PC-3 (cell line): ENCODE measurements at regions not wholly inside any gene's neighbourhood (a gene's known extent, or its start where the extent isn't known, plus 50 kb on each side); places are given as distances from the start of the nearest gene placed in this dataset.

ENCODE experiments used
- ATAC-seq: fragments of 200-7000 bp; cut with Tn5 transposase; 2 replicates; pipeline ENCODE4 v1.9.1; 2020; ENCODE audit warnings: mild to moderate bottlenecking, moderate library complexity
- BruUV-seq: library from RNA; stranded (reverse); fragments of 400-500 nt; replicated peaks from 2 replicates; lab custom pipeline; 2021; lab: Mats Ljungman, UMichigan
- CTCF ChIA-PET: fragments of 300-600 bp; sonication (Branson Sonifier 250); formaldehyde crosslinking; loops from one replicate; lab custom pipeline; 2022; ENCODE audit warnings: antibody characterized with exemption; lab: Charles Lee
- POLR2A ChIA-PET: fragments of 300-600 bp; sonication (Branson Sonifier 250); formaldehyde crosslinking; loops from one replicate; lab custom pipeline; 2022; ENCODE audit warnings: antibody characterized with exemption; ENCODE audit not compliant: unreplicated experiment; lab: Charles Lee
- DNase-seq: peaks from one replicate; pipeline ENCODE4 v3.0.0-alpha.2; 2015
- H2AFZ ChIP-seq: fragments of 300-600 bp; sonication (generic); 2 replicates; pipeline ENCODE4 v1.6.0; 2016; ENCODE audit warnings: antibody characterized with exemption, low read length
- H3F3A ChIP-seq: fragments of 300-600 bp; sonication (generic); one replicate; pipeline ENCODE4 v1.6.0; 2017; ENCODE audit warnings: antibody characterized with exemption, low read length, control low read depth, mild to moderate bottlenecking; ENCODE audit not compliant: unreplicated experiment
- H3K27ac ChIP-seq: fragments of 300-600 bp; sonication (generic); 2 replicates; pipeline ENCODE4 v1.5.1; 2016; ENCODE audit warnings: mild to moderate bottlenecking, low read length
- H3K27me3 ChIP-seq: fragments of 300-600 bp; sonication (generic); 2 replicates; pipeline ENCODE4 v1.6.1; 2016; ENCODE audit warnings: low read length, mixed read lengths
- H3K36me3 ChIP-seq: fragments of 300-600 bp; sonication (generic); 2 replicates; pipeline ENCODE4 v1.6.1; 2016; ENCODE audit warnings: low read depth, mixed run types, low read length, mixed read lengths
- H3K4me1 ChIP-seq: fragments of 300-600 bp; sonication (generic); 2 replicates; pipeline ENCODE4 v1.5.1; 2016; ENCODE audit warnings: low read length; ENCODE audit not compliant: insufficient read depth
- H3K4me2 ChIP-seq: fragments of 300-600 bp; sonication (generic); 2 replicates; pipeline ENCODE4 v1.6.0; 2016; ENCODE audit warnings: low read length
- H3K4me3 ChIP-seq: fragments of 300-600 bp; sonication (generic); 2 replicates; pipeline ENCODE4 v1.5.1; 2016; ENCODE audit warnings: mild to moderate bottlenecking, low read length, mixed read lengths
- H3K79me2 ChIP-seq: fragments of 300-600 bp; sonication (generic); 2 replicates; pipeline ENCODE4 v1.6.1; 2017; ENCODE audit warnings: low read length, mixed read lengths
- H3K9ac ChIP-seq: fragments of 300-600 bp; sonication (generic); 2 replicates; pipeline ENCODE4 v1.6.0; 2016; ENCODE audit warnings: mild to moderate bottlenecking, low read length
- H3K9me2 ChIP-seq: fragments of 300-600 bp; sonication (generic); replicated peaks from 2 replicates; pipeline ENCODE4 v1.6.1; 2016; ENCODE audit warnings: mixed run types, low read length, mixed read lengths
- H3K9me3 ChIP-seq: fragments of 300-600 bp; sonication (generic); 2 replicates; pipeline ENCODE4 v1.6.1; 2016; ENCODE audit warnings: low read length, mixed read lengths
- H4K20me1 ChIP-seq: fragments of 300-600 bp; sonication (generic); 2 replicates; pipeline ENCODE4 v1.6.1; 2016; ENCODE audit warnings: low read length, mixed read lengths
- CTCF ChIP-seq: fragments of 300-600 bp; sonication (generic); conservative IDR thresholded peaks from 2 replicates; pipeline ENCODE4 v1.5.1; 2017; ENCODE audit warnings: antibody characterized with exemption, low read depth, mild to moderate bottlenecking, low read length
- EZH2 ChIP-seq: fragments of 300-600 bp; sonication (generic); IDR thresholded peaks from one replicate; pipeline ENCODE4 v1.6.1; 2017; ENCODE audit warnings: antibody characterized with exemption, mild to moderate bottlenecking, low read length; ENCODE audit not compliant: unreplicated experiment
- EZH2phosphoT487 ChIP-seq: fragments of 300-600 bp; sonication (generic); IDR thresholded peaks from 2 replicates; pipeline ENCODE4 v1.6.1; 2018; ENCODE audit warnings: mild to moderate bottlenecking, antibody characterized with exemption, low read length, borderline replicate concordance
- intact Hi-C: fragments of 100-400 bp; cut with micrococcal nuclease; formaldehyde crosslinking; loops from 2 replicates; pipeline ENCODE4 v1.9.0; 2023

GRCh38 chr10:45550903-45551786 is 121.4 kb downstream of the ZFAND4 start:
- TF ChIP-seq EZH2phosphoT487 (no peak), CTCF (no peak), EZH2 (no peak)
- Histone ChIP-seq H3K9me3 (no peaks in the 10 kb centered on the region), H3K79me2 (no peaks in the 10 kb centered on the region), H3K27ac (no peak overlapping the region), H3K9me2 (no peaks in the 10 kb centered on the region), H3K4me1 (no peaks in the 10 kb centered on the region), H3K9ac (no peak overlapping the region), H3K36me3 (no peaks in the 10 kb centered on the region), H3F3A (no peaks in the 10 kb centered on the region), H3K27me3 (no peaks in the 10 kb centered on the region), H2AFZ (no peak overlapping the region), H3K4me3 (no peak overlapping the region), H4K20me1 (no peaks in the 10 kb centered on the region), H3K4me2 (no peak overlapping the region)
- ChIA-PET CTCF (interaction anchor here (0.6 kb wide), 1 partner anchor 26 kb away, joined by 3 read pairs; no protein-coding TSS in a partner anchor), POLR2A (no interaction called here)
- peak; percentile 35 for ATAC-seq
- DNase-seq: peak; percentile 24
- BruUV-seq: no TSS peak
- intact Hi-C loops: no loop called here

GRCh38 chr10:45548068-45548467 is 124.5 kb downstream of the ZFAND4 start:
- ATAC-seq (no peak), DNase-seq (no peak)
- Histone ChIP-seq H3K4me2 (no peak overlapping the region), H3K4me1 (no peaks in the 10 kb centered on the region), H4K20me1 (no peaks in the 10 kb centered on the region), H3F3A (no peaks in the 10 kb centered on the region), H3K79me2 (no peaks in the 10 kb centered on the region), H3K27me3 (no peaks in the 10 kb centered on the region), H3K9me3 (no peaks in the 10 kb centered on the region), H3K27ac (no peak overlapping the region), H3K36me3 (no peaks in the 10 kb centered on the region), H3K9me2 (no peaks in the 10 kb centered on the region), H2AFZ (no peak overlapping the region), H3K9ac (no peak overlapping the region), H3K4me3 (no peak overlapping the region)
- TF ChIP-seq EZH2phosphoT487: no peak
- TF ChIP-seq CTCF: no peak
- no peak for TF ChIP-seq EZH2
- POLR2A ChIA-PET: no interaction called here
- CTCF ChIA-PET: no interaction called here
- BruUV-seq: no TSS peak
- intact Hi-C loops: no loop called here

GRCh38 chr10:45547207-45547606 is 125.4 kb downstream of the ZFAND4 start:
- ChIA-PET POLR2A (no interaction called here), CTCF (no interaction called here)
- no peak overlapping the region for H2AFZ ChIP-seq
- no peak overlapping the region for H3K4me3 ChIP-seq
- no peak for ATAC-seq
- H3F3A ChIP-seq: no peaks in the 10 kb centered on the region
- H3K36me3 ChIP-seq: no peaks in the 10 kb centered on the region
- H3K9me3 ChIP-seq: no peaks in the 10 kb centered on the region
- H3K79me2 ChIP-seq: no peaks in the 10 kb centered on the region
- no peaks in the 10 kb centered on the region for H3K9me2 ChIP-seq
- no peak overlapping the region for H3K9ac ChIP-seq
- no peak for DNase-seq
- intact Hi-C loops: no loop called here
- H3K4me2 ChIP-seq: no peak overlapping the region
- H3K27ac ChIP-seq: no peak overlapping the region
- TF ChIP-seq EZH2 (no peak), EZH2phosphoT487 (no peak), CTCF (no peak)
- H3K4me1 ChIP-seq: no peaks in the 10 kb centered on the region
- BruUV-seq: no TSS peak
- no peaks in the 10 kb centered on the region for H3K27me3 ChIP-seq
- no peaks in the 10 kb centered on the region for H4K20me1 ChIP-seq
